IPS DF 4.7 (cell line): ENCODE measurements at regions not wholly inside any gene's neighbourhood (a gene's known extent, or its start where the extent isn't known, plus 50 kb on each side); places are given as distances from the start of the nearest gene placed in this dataset.
A peak's percentile ranks its signal among the peaks of the same experiment; 100 is the strongest.

ENCODE experiments used
- DNase-seq: peaks from one replicate; pipeline ENCODE4 v3.0.0-alpha.2; 2013; ENCODE audit warnings: low spot score; ENCODE audit errors: extremely low read depth

DNA sequence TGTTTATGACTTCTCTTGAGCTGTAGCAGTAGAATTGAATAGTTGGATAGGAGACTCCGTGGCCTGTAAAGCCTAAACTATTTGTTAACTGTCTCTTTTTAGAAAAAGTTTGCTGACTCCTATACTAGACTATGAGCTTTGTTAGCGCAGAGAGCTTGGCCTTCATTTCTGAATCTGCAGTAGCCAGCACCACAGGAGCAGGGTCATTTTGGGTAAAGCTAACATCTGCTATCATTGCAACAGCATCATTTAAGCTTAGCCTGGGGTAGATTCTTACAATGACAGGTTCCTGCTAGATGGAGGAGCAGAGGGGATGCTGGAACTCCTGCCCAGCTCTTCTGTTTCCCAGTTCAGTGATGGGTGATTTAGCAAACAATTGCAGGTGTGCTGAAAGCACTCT, 133.7 kb upstream of the ASTN2 start:
- DNase-seq, result no peak

DNA sequence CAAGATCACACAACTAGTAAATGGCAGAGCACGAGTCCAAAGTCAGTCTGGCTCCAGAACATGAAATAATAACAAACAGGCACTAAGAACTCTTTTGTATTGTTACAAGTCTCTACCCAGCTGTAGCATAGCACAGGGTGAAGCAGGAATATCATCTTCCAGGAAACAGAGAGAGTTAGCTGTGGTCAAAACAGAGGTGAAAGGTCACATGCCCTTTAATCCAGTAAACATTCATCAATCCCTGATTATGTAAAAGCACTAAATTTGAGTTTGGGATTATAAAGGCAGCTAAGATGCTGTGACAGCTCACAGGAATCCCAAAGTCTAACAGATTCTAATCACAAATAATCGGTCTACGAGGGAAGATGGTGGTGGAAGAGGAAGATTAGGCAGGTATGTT, 133.0 kb upstream of the ASTN2 start:
- DNase-seq, result no peak

DNA sequence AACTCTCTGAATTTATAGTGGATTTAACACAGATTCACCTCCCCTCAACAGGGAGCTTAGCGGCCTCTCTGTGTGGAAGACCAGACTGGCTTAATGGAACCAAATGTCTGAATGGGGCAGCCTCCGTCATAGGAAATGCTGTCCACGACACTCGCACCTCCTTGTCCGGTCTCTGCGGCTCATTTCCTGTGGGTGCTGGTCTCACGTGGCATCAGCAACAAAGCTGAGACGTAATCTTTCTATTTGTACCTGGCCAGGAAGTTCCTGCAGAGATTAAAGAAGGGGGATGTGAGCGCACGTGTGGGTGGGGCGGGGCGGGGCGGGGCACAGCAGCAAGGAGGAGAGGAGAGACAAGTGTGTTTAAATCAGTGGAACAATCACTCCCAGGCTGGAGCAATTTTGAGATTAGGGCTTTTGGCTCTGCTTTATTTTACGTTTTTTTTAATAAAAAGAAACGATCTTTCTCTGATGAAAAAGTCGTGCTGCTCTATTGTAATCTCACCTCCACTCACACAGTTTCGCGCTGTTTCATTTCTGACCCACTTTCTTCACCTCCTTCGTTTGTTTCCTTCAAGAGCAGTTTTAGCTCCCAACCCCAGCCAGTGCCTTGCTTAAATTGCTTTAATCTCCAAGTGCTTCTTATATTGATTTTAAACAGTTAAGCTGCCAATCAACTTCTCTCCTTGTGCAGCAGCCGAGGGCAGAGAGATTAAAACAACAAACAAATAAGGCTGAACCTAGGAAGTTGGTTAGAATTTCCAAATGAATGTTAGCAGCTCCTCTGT, 132.2 kb upstream of the ASTN2 start:
- DNase-seq, result no peak

DNA sequence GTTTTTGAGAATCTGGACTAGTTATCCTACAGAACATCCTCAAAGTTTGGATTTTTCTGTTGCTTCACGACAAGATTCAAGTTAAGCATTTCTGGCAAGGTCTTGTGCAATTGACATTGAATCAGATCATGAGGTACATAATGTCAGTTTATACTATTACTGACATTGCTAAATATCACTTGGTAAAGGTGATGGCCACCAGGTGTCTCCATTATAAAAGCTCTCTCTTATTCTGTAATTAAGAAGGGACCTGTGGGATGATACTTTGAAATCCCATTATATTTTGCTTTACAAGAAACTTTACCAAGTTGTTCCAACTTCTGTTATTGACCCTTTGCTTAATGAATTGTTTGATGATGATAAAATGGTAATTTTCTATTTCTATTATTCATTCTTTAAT, 131.0 kb upstream of the ASTN2 start:
- DNase-seq, result no peak

DNA sequence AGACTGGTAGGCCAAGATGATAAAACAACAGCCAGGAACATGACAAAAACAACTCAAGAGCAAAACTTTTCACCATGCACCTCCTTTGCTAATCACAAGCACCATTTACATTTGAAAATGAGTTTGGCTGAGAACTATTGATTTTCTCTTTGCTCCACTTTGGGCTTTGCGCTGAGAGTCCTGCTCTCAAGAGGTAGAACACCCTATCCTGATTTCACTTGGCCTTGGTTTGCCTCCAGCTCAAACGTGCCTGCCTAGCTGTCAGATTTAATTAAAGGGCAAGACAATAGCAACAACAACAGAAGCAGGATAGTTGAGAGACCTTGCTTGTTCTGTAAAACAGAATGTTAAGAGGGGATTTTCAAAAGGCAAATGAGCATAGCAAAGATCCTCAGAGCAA, 128.2 kb upstream of the ASTN2 start:
- no peak for DNase-seq

DNA sequence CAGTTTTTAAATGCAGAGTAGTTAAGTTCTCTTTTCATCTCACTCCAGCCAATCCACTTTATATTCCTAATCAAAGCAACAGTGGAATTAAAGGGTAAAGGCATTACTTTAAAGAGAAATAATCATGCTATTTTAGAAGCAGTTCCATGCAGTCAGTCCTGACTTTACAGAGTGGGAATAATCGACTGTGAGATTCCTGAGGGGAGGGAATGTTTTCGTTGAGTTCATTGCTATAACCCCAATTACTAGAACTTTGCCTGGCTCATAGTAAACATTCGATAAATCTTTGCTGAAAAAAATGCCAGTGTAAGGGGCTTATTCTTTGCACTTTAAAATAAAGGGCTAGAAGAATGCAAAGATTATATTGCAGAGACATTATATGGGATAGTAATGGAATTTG, 127.2 kb upstream of the ASTN2 start:
- no peak for DNase-seq

DNA sequence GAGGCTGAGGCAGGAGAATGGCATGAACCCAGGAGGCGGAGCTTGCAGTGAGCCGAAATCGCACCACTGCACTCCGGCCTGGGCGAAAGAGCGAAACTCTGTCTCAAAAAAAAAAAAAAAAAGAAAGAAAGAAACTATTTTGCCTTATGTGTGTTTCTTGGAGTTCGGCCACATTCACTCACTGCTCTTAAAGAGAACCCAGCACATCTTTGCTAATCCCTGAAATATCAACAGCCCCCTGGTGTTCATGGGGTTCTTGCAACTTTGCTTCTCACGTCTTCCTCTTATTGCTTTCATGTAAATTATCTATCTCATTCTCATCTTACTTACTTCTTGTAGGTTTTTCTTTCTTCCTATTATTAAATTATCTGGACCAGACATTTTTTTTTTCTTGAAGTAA, 126.3 kb upstream of the ASTN2 start:
- DNase-seq, result no peak

DNA sequence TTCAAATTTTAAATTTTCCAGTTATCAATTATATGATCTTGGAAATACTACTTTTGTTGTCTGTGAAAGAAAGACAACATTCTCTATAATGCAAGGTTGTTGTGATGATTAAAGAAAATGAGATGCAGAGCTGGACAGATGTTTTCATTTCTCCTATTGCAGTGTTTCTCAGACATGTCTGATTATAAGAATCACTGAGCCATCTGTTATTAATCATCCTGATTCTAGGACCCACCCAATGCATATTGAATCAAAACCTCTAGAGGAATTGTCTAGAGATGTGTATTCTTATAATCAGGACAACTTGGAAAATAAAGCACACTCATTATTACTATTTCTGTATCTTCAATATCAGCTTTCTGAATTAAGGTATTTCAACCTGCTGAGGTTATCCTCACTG, 121.1 kb upstream of the ASTN2 start:
- DNase-seq, result no peak

DNA sequence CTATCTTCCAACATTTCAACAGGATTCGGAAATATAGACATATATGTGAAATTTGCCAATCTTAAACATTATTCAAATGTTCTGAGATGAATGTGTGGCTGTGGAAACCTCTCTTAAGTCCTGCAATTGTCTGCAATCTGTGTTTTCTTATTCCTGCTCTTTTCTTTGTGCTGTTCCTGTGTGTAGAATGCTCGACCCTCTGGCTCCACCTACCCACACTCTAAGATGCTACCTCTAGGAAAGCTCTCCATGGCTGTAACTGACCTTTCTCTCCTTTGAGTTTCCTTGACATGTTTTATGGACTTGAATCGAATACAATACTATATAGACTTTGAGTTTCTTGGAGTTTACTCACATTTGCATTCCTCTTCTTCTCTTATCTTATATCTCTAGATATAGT, 120.6 kb upstream of the ASTN2 start:
- peak; percentile 9 for DNase-seq

DNA sequence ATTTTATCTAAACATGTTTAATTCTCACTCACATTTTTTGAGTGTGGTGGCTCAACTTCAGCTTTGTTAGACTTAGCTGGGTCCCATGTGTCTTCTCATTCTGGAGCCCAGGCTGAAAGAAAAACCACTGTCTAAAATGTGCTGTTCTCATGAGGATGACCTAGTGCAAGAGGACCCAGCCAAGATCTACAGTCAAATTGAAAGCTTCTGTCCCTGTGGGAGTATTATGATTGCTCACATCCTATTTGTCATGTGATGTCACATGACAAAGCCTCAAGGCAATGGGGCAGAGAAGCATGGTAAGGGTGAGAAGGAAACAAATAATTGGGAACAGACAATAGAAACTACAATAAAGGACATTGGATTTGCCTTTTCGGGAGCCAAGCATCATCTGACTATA, 113.4 kb upstream of the ASTN2 start:
- DNase-seq, result no peak

DNA sequence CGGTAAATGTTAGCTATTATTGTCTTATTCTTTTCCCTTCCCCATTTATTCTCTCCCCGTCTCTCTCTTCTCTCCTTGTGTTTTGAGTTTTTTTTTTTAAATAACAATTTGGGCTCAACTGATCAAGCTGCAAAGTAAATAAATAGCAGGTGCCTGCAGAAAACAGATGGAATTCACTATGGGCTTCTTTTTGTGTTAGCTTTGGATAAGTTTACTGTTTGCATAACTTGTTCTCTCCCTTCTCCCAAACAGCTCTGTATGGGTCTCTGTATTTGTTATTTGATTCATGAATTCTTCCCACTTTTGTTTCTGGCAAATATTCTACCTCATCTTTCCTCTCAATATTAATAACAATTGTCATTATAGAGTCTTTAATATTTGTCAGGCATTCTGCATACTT, 111.8 kb upstream of the ASTN2 start:
- no peak for DNase-seq

DNA sequence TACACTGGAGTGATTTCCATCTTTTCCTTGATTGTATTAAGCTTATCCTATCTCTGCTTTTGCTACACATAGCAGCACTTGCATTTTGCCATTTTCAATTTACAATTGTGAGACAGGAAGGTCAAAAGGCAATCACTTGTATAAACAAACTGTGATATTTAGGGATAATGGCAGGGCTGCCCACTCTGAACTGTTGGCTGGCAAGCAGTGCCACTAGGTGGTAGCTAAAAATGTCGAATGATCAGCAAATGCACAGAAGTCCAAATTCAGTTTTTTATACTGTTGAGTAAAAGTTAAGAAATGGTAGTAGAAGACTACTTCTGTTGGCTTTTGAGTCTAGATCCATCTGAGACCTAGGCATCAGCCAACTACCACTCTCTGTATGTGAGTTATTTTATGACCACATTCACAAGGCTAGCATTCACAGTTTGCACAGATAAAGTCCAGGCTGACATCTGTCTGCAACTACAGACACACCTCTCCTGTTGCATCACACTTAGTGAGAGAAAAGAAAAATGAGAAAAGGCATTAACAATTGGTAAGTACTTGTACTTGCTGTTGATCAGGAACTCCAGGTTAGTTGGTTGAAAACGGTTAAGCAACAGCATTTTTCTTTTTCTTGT, 108.8 kb upstream of the ASTN2 start:
- DNase-seq, result no peak

DNA sequence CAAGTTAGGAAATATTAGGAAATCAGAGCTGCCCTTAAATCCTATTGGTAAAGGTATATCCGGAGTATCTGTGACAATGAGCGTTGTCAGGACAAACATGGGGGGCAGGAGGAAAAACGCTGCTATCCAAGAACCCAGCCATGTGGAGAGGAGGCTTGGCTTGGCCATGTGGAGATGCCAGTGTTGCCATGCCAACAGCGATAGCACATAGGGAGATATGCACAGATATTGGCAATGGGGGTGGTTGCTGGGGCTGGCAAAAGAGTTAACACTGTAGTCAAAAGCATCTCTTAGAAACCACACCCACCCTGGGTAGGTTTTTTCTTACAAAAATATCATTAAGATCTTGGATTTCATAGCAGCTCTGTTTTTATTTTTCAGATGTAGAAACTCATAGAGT, 106.4 kb upstream of the ASTN2 start:
- no peak for DNase-seq

DNA sequence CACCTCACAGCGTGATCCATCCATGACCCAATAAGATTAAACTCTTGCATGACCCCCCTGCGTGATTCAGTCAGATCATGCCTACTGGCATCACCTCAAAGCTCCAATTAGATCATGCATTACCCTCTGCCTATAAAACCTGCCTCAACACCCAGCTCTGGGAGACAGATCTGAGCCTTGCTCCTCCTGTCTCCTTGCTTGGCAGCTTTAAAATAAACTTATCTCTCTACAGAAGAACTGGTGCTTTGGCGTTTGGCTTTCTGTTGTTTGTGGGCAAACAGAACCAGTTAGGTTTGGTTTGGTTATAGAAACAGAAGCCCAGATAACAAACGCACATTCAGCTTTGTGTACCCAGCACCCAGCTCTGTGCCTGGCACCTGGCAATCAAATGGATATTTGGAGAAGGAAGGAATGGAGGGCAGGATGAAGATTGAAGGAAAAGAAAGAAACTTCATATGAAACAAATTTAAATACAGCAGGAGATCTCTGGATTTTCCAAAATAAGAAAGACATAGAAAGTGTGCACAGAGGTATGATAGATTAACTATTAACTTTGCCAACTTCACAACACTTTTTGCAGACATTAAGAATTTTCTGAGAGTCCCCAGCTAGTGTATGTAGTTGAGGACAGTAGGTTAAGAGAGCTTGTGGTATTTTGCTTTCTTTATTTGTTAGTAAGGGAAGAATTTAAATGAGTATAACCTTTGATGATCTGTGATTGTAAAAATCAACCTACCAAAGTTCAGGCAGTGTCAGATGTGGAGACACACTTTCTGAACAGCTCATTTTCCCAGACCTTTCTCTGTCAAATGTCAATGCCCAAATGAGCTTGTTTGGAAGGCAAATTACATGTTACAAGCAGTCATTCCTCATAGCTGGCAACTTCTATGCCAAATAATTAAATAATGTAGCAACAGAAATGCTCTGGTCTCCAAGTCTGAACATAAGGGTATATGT, 102.1 kb upstream of the ASTN2 start:
- no peak for DNase-seq

DNA sequence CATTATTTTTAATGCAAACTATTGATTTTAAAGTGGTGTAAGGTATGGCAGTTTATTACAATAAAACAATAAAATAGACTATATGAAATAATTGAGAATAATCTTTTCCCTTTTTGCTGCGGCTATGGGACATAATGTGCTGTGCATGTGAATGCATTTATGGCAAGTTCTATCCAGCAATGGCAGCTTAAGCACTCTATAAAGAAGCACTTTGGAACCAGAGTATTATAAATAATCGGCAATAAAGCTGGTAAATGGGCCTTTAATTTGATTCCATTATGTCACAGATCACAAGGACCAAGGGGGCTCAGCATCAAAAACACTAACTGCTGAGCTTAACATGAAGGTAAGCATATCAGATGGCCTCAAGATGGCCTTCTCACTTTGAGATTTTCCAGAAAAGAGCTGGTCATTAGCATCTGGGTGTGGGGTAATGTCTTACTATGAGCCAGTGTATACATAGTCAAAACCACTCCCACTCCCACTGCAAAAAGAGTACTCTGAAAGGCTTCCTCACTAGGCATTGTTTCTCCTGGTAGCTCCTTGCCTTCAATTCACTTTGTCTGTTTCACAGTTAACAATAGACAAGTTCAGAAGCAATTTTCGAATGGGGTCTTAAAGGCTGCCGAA, 97.1 kb upstream of the ASTN2 start:
- no peak for DNase-seq

DNA sequence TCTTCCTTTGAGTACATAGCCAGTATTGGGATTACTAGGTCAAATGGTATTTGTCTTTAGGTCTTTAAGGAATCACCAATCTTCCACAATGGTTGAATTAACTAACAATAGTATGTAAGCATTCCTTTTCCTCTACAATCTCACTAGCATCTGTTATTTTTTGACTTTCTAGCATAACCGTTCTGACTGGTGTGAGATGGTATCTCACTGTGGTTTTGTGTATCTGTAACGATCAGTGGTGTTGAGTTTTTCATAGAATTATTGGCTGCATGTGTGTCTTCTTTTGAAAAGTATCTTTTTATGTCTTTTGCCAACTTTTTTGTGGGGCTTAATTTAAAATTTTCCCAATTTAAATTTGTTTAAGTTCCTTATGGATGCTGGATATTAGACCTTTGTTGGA, 81.5 kb upstream of the ASTN2 start:
- DNase-seq, result no peak

DNA sequence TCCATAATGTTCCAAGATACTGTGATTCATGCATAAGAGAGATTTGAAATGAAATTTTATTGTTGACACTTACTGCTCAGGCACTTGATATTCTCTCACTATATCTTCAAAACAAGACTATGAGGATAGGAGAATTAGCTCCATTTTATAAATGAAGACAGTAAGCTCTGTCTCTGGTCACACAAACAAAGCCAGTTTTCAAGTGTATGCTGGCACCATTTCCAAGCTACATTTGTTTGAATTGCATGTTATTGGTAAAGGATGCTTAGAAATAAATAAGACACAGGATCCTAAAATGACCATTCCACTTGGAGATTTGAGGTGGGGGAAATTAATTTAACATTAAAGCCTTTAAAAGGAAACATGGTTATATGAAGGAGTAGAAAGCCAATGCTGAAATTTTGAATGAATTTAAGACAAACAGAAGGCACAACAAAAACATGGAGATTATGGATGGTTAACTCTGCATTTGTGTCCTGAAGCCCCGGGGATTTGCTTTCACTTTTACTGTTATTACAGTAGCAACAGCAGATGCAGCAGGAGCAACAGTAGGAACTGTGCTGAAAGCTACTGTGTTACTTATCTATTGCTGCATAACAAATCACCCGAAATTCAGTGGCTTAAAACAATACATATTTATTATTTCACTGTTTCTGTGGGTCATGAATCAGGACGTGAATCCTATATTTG, 79.7 kb upstream of the ASTN2 start:
- no peak for DNase-seq

DNA sequence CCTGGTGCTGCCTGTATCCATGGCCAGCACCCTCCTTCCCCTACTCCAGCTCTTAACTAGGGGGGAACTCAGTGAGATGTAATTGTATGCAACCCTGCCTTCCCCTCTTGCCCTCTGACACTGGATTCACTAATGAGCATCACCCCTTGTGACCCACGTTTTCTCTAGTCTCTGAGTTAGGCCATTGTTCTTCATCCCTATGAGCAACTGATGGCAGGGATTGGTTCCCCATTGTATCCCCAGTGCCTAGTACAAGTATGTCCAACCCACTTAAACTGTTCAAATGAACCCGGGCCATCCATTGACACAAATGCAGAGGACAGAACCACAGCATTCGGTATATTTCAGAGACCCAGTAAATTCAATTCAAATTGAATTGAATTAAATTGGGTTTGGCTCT, 77.6 kb upstream of the ASTN2 start:
- DNase-seq, result no peak

DNA sequence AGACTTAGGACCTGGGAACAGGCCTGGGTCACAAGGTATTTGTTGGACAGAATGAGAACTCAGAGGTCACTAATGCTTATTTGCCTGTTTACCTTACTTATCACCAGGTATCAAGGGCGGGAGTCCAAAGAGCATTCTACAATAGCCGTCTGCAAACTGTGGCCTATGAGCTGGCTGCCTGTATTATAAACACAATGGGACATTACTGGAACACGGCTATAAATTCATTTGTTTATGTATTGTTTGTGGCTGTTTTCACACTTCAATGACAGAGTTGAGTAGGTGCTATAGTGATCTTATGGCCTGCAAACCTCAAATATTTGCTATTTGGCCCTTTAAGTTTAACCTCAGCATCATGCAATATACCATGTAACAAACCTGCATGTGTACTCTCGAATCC, 76.6 kb upstream of the ASTN2 start:
- no peak for DNase-seq

DNA sequence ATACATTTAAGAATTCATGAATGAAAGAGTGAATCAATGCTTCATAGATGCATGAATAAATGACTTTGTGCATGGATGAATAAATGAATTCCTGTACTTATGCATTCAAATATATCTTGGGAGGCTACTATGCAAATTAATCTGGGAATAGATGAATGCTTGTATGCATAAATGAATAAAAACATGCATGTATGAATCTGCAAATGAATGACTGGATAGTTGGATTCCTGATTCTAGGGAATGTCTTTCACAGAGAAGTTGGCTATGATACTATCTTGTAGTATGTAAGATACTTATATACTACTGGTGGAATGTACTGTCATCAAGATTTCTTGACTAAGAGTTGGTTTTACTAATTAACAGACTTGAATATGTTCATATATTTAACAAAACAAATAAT, 75.3 kb upstream of the ASTN2 start:
- DNase-seq, result no peak

DNA sequence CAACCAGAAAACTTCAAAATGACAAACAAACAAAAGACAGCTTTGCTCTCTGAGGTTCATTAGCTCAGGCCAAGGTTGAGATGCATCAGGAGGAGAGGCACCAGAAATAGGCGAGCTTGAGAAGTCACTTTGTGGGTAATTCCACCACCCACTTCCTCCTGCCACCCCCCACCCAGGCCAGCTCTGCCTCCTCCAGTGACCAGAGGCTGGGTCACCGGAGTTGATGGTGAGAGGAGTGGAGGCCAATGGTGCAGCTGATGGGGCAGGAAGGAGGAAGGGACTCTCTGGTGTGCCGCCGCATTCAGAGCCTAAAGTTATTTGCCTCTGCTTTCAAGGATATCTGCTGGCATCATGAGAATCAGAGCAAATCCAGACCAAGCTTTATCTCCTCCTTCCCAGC, 73.8 kb upstream of the ASTN2 start:
- DNase-seq, result no peak
